ENCODE measurements at regions not wholly inside any gene's neighbourhood (a gene's known extent, or its start where the extent isn't known, plus 50 kb on each side); places are given as distances from the start of the nearest gene placed in this dataset.

DNA sequence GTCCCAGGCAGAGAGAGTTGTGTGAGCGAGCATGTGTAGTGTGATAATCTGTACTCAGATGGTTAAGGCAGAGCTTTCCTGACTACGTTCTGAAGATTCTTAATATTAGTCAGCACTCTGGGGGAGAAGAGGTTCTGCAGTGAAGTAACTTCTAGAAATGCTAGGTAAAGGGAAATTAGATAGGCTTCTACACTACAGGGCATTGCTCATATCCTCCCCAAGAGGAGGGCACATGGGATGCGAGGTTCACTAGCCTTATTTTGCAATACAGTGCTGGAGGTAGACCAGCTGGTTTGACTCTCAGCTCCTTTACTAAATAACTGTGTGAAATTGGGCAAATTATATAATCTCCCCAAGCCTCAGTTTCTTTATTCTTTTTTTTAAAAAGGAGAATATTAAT, 300.3 kb upstream of the PDZRN3 start:
- TF ChIP-seq, protein P1, sequence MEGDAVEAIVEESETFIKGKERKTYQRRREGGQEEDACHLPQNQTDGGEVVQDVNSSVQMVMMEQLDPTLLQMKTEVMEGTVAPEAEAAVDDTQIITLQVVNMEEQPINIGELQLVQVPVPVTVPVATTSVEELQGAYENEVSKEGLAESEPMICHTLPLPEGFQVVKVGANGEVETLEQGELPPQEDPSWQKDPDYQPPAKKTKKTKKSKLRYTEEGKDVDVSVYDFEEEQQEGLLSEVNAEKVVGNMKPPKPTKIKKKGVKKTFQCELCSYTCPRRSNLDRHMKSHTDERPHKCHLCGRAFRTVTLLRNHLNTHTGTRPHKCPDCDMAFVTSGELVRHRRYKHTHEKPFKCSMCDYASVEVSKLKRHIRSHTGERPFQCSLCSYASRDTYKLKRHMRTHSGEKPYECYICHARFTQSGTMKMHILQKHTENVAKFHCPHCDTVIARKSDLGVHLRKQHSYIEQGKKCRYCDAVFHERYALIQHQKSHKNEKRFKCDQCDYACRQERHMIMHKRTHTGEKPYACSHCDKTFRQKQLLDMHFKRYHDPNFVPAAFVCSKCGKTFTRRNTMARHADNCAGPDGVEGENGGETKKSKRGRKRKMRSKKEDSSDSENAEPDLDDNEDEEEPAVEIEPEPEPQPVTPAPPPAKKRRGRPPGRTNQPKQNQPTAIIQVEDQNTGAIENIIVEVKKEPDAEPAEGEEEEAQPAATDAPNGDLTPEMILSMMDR (conservative IDR thresholded peaks at IDR 0.05 in 1 of 2, IDR thresholded peaks at IDR 0.05 in 1 of 2; ENCODE audit: extremely low read depth in 1 of 2, insufficient read depth in 1 of 2, low read depth in 1 of 2, low read length in 2 of 2): no peak
- no peak for TF ChIP-seq EZH2 (IDR thresholded peaks at IDR 0.05; ENCODE audit: borderline replicate concordance, low read length)
